Activated naive CD4-positive, alpha-beta T cell treated with anti-CD3 and anti-CD28 coated beads, Interleukin-2, amount 50 U/mL, for 72 hours (primary cell): ENCODE measurements at regions not wholly inside any gene's neighbourhood (a gene's known extent, or its start where the extent isn't known, plus 50 kb on each side); places are given as distances from the start of the nearest gene placed in this dataset.

Experiments used
- ATAC-seq, 2 donors: fragments of 150-1000 bp; cut with Tn5 transposase; 2 replicates each; pipeline ENCODE4 v1.10.0; 2021; ENCODE audit warnings: mild to moderate bottlenecking in 2 of 2, moderate library complexity in 2 of 2
- DNase-seq, 2 donors: peaks; one replicate each; pipeline ENCODE4 v3.0.0; 2021 to 2022; ENCODE audit warnings: low spot score in 2 of 2
- H3K27ac Mint-ChIP-seq, 2 donors: one replicate each; pipeline ENCODE4 v1.8.0; 2022; ENCODE audit warnings: mild to moderate bottlenecking in 2 of 2, mixed read lengths in 2 of 2
- H3K36me3 Mint-ChIP-seq, 2 donors: one replicate each; pipeline ENCODE4 v1.8.0; 2022; ENCODE audit warnings: mixed read lengths in 2 of 2
- H3K9me3 Mint-ChIP-seq, 2 donors: one replicate each; pipeline ENCODE4 v1.8.0; 2022; ENCODE audit warnings: mixed read lengths in 2 of 2

DNA sequence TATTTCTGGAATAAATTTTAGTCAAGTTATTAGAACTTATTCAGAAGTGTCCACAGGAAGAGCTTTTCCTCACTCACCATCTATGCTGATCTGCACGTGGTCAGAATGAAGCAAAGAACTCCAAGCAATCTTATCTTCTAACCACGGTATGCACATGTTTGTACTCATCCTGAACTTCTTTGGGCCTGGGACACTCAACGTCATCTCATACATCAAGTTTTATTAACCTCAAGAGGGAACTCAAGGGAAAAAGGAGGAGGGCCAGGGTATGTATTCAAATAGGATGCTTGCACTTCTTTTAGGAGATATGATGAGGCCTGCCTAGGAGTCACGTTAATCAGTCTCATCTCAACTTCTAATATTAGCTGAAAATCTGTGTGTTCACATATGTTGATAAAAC, 142.5 kb downstream of the C1orf94 start:
- Mint-ChIP-seq H3K36me3 (peaks cover 5 to 6% of the 10 kb centered on the region in 2 donors), H3K9me3 (peaks cover 10 to 22% of the 10 kb centered on the region in 2 donors), H3K27ac (no peak overlapping the region)
- ATAC-seq (no peak), DNase-seq (no peak)

DNA sequence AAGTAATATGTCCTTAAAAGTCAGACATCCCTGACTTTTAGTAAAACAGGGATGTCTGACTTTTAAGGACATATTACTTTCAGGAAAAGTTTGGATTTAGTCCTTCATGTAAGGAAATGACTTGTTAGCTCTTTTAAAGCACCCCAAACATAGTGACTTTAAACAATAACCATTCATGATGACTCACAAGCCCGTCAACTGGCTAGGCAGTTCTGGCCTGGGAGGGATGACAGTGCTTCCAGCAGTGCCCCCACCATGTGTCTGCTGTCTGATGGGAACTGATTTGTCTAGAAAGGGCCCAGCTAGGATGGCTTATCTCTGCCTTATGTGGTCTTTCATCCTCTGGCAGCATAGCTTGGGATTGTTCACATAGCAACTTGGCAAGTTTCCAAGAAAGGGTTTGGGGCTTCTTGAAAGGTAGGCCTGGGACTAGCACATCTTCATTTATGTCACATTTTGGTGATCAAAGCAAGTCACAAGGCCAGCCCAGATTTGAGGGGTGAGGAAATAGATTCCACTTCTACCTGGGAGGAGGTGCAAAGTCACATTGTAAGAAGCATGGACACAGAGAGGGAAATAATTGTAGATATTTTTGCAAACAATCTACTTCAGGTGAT, 143.5 kb downstream of the C1orf94 start:
- H3K9me3 Mint-ChIP-seq, result peaks cover 10 to 18% of the 10 kb centered on the region in 2 donors
- DNase-seq (no peak), ATAC-seq (no peak)
- H3K27ac Mint-ChIP-seq, result no peak overlapping the region
- H3K36me3 Mint-ChIP-seq, result peaks cover 5 to 6% of the 10 kb centered on the region in 2 donors

DNA sequence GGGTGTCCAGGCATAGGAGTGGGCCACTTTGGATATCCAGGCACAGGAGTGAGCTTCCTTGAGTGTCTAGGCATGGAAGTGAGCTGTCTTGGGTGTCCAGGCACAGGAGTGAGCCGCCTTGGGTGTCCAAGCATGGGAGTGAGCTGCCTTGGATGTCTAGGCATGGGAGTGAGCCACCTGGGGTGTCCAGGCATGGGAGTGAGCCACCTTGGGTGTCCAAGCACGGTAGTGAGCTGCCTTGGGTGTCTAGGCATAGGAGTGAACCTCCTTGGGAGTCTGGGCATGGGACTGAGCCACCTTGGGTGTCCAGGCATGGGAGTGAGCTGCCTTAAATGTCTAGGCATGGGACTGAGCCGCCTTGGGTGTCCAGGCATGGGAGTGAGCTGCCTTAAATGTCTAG, 146.3 kb downstream of the C1orf94 start:
- Mint-ChIP-seq H3K9me3 (peaks cover 0 to 4% of the 10 kb centered on the region in 2 donors), H3K36me3 (no peaks in the 10 kb centered on the region), H3K27ac (no peak overlapping the region)
- DNase-seq (no peak), ATAC-seq (no peak)

DNA sequence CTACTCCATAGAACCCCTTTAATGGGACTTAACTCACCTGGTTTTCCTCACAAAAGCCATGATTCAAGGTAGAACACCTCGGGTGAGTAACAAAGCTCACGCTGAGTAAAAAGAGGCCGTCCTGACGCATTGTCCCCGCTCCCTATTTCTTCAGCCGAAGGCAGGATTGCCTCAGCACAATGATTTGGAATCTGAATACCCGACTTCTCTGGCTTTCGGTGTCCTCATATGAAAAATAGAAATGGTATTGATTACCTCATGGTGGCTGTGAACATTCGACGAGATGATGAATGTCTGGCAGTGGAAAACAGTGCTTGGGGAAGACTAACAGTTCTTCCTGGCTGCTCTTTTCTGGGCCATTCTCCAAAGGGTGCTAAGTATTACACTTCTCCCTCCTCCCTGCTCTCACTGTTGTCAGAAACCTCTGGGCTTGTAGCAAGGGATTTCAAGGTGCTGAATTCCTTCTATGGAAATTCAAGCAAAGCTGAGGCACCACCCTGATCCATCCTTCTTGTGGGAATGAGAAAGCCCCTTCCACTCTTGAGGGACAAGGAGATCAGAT, 148.3 kb downstream of the C1orf94 start:
- Mint-ChIP-seq H3K36me3 (no peaks in the 10 kb centered on the region), H3K27ac (no peak overlapping the region), H3K9me3 (no peaks in the 10 kb centered on the region)
- no peak for DNase-seq
- ATAC-seq, result no peak

DNA sequence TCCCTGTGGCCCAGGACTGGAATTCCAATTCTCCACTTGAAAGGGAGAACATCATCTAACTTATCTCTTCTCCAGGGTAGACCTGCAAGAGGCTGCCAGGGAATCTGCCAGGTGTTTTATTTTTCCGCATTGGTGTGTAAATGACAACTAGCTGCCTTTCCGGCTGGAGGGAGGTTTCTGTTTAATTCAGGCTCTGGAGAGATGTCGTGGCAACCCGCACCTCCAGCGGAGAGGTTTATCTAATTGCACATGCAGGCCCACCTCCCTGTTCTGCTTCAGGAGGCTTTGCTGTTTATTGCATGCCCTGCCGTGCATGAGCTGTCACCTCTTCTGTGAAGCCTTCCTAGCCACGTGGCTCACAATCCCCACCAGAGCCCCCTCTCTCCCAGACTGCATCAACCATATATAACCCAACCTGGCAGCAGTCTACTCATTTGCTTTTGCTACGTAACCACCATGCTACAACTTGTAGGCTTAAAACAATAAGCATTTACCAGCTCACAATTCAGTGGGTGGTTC, 151.6 kb downstream of the C1orf94 start:
- no peak for DNase-seq
- H3K27ac Mint-ChIP-seq, result no peak overlapping the region
- no peaks in the 10 kb centered on the region for H3K36me3 Mint-ChIP-seq
- ATAC-seq, result no peak
- H3K9me3 Mint-ChIP-seq, result no peaks in the 10 kb centered on the region

DNA sequence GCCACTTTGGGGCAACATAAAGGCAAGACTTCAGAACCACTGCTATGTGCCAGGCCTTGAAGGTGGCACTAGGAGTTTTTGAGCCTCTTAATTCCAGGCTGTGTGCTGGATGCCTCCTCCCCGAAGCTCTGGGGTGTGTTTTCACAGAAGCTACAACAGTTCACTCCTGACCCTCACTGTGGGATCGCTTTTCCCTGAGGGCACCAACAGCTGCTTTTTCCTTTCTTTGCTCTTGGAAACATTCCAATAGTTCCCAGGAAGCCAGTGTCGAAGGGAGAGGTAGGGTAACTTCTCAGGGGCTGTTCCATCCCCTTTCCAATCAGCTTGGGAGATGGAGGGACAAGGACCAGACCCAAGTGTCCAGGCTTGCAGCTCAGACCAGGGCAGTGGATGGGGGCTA, 153.4 kb downstream of the C1orf94 start:
- Mint-ChIP-seq H3K9me3 (no peaks in the 10 kb centered on the region), H3K27ac (no peak overlapping the region), H3K36me3 (no peaks in the 10 kb centered on the region)
- DNase-seq (no peak), ATAC-seq (no peak)

DNA sequence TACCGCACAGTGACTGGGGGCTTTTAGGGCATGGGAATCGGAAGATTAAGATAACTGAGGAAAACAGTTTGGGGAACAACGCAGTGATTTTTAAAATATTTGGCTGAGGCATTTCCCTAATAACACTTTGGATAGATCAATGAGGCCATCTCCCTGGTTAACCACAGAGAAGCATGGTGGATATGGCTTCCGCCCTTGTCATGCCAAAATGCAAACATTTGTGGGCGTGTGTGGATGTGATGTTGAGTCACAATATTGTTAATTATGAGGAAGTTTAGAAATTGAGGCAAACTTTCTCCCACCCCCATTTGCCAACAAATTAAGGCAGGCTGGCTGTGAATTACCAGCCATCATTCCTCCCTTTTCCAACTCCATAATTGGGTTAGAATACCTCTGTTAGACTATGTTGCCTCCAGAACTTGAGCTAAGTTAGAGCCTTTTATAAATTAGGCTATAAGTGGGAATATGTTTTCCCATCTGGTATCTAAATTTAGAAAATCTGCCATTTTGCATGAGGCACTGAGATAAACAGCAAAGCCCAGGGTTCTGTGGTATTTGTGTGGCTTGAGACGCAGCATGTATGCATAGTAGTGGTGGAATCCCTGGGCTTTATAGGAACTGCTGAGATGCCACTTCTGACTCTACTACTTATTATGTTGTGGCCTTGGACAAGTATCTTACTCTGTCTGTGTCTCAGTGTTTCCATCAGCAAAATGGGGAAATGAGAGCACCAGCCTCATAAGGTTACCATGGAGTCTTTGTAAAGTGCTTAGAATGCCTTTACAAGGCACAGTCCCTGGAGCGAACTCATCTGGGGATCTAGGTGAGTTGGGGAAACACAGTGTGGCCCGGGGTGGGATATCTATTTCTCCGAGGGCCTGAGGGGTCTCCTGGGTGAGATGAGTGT, 154.6 kb downstream of the C1orf94 start:
- no peak overlapping the region for H3K27ac Mint-ChIP-seq
- DNase-seq (no peak), ATAC-seq (no peak)
- no peaks in the 10 kb centered on the region for H3K36me3 Mint-ChIP-seq
- no peaks in the 10 kb centered on the region for H3K9me3 Mint-ChIP-seq

DNA sequence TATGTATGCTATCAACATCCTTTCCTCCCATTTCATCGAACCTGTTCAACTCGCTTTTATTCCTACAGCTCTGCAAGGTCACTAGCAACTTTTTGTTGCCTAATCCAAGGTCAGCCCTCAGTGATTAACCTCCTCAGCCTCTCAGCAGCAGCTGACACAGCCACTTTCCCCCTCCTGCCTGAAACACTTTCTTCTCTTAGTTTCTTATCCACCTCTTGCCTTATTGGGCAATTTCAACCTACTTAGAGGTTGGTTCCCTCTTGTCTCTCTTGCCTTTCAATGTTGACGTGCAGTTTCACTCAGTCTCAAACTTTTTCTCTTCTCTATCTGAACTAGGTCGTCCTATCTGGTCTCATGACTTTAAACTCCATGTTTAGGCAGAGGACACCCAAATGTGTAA, 156.3 kb downstream of the C1orf94 start:
- DNase-seq (no peak), ATAC-seq (no peak)
- H3K36me3 Mint-ChIP-seq, result no peaks in the 10 kb centered on the region
- H3K27ac Mint-ChIP-seq, result no peak overlapping the region
- H3K9me3 Mint-ChIP-seq, result no peaks in the 10 kb centered on the region

DNA sequence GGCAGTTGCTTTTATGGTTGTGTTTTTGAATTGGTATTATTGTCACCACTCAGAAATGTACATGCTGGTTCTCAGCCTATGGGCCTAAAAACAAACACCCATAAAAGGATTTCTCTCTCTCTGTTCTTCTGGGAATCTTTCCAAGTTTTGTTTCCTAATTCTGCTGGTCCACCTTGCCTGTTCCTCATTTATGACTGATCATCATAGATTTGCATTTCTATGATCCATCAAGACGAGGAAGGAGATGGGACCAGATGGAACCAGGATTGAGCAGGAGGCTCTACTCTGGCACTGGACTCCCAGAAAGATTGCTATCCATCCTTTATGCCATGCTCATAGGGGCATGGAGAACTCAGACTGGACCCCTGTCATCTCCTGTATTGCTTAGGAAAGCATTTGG, 162.2 kb downstream of the C1orf94 start:
- H3K9me3 Mint-ChIP-seq, result no peaks in the 10 kb centered on the region
- ATAC-seq (no peak), DNase-seq (no peak)
- no peaks in the 10 kb centered on the region for H3K36me3 Mint-ChIP-seq
- H3K27ac Mint-ChIP-seq, result no peak overlapping the region

DNA sequence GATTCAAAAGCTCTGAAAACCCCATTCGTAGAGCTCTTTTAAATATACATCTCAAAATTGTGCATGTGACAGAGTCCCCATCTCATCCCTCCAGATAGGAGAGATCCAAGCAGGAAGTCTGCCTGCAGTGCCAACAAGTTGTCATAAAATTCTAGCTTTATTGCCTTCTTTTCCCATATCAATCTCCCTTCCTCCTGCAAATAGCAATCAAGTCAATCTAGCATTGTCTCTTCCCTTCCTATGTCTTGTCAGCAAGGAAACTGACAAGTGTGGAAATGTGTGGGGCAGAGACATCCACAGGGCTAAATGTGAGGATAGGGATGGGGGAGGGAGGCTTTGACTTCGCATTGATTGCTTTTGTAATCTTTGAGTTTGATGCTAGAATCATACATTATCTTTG, 165.2 kb downstream of the C1orf94 start:
- Mint-ChIP-seq H3K27ac (no peak overlapping the region), H3K9me3 (no peaks in the 10 kb centered on the region), H3K36me3 (no peaks in the 10 kb centered on the region)
- no peak for ATAC-seq
- DNase-seq, result no peak

DNA sequence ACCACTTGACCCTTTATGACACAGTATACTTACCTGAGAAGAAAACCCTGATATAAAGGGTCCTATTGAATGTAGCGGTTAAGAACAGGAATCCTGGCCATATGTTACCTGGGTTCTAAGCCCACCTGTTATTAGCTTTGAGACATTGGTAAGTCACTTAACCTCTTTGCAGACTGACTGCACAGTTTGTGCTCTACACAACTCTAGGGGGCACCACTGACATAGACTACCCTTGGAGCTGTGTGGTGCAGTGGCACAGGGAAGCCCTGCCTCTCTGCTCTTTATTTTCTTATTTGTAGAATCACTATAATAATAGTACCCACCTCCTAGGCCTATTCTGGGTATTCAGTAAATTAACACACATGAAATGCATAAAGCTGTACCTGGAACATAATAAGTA, 165.6 kb downstream of the C1orf94 start:
- no peak overlapping the region for H3K27ac Mint-ChIP-seq
- DNase-seq (no peak), ATAC-seq (no peak)
- no peaks in the 10 kb centered on the region for H3K9me3 Mint-ChIP-seq
- H3K36me3 Mint-ChIP-seq, result no peaks in the 10 kb centered on the region

DNA sequence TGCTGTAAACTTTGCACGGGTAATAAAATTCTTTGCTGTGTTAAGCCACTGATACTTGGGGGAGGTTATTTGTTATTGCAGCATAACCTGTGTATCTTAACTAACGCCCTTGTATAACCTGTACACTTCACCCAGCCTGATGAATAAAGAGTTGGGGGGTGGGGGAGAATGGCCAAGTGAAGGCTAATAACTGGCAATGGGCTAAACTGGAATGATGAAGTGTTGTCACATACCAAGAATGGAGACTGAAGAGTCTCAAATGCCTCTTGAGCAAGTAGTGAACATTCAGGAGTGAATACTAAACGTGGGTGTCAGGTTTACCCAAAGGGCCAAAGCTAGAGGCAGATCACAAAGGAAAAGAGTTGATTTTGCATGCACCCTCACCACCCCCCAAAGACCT, 169.4 kb downstream of the C1orf94 start:
- DNase-seq, result no peak
- Mint-ChIP-seq H3K9me3 (no peaks in the 10 kb centered on the region), H3K27ac (no peak overlapping the region), H3K36me3 (no peaks in the 10 kb centered on the region)
- ATAC-seq, result no peak

DNA sequence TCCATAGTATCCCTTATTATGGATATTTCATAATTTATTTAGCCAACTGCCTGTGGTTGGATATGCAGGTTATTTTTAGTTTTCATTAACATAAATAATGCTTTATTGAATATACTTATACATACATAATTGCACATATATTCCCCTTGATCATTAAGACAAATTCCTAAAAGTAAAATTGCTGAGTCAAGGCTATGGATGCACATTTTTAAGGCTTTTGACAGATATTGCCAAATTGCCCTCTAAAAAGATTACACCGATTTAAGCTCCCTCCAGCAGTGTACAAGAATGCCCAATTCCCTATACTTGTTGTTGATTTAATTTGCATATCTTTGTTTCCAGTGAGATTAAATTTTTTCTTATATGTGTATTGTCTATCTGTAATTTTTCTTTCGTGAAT, 176.7 kb downstream of the C1orf94 start:
- Mint-ChIP-seq H3K36me3 (no peaks in the 10 kb centered on the region), H3K9me3 (no peaks in the 10 kb centered on the region), H3K27ac (no peak overlapping the region)
- no peak for DNase-seq
- ATAC-seq, result no peak

DNA sequence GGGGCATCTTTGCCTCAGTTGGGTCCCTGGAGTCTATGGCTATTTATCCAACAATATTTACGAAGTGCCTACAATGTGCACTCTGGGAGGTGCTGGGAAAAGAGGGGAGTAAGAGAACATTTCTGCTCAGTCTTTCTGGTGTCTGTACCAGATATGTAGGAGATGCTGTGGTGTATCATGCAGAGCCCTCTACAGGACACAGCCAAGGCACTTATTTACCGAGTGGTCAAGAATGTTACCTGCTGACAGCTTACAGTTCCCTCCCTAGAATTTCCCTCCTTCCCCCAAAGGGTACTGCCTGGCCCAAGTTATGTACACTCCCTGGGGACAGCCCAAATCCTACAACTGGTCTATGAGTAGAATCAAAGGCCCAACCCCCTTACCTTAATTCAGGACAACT, 177.7 kb downstream of the C1orf94 start:
- DNase-seq (no peak), ATAC-seq (no peak)
- no peak overlapping the region for H3K27ac Mint-ChIP-seq
- no peaks in the 10 kb centered on the region for H3K36me3 Mint-ChIP-seq
- H3K9me3 Mint-ChIP-seq, result no peaks in the 10 kb centered on the region

DNA sequence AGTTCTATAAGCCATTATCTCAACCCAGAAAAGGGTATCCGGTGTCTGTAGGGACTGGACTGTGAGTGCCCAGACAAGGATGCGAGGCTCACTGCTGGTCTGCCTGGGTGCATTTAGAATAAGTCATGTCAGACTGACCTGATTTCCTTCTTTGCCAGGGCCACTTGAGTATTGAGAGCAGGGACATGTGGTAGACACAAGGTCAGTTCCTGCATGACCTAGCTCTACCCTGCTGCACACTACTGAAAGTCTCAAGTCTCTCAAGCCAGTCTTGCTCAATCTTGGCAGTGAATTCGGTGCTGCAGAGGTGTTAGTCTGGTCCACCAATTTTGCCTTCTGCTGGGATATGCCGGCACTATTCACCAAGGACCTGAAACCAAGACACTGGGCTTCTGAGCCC, 180.1 kb downstream of the C1orf94 start:
- no peak for DNase-seq
- Mint-ChIP-seq H3K9me3 (no peaks in the 10 kb centered on the region), H3K36me3 (no peaks in the 10 kb centered on the region), H3K27ac (no peak overlapping the region)
- no peak for ATAC-seq

DNA sequence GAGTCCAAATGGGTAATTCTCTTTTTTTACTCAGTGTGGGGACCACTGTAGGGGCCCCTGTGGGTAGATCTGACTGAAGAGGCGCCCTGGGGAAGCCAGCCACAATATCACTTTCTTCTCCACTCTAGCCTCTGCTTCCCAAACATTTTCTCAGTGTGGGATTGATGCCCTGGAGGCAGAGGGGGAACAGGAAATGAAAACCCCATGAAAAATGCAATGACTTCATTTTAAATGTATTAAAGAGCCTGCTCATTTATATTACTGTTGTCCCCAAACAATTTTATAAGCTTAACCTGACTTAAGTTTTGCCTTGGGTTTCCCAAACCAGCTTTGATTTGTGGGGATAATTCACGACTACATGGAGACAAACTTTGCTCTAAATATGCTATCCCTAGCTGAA, 181.9 kb downstream of the C1orf94 start:
- peaks cover 0 to under 1% of the 10 kb centered on the region in 2 donors for H3K9me3 Mint-ChIP-seq
- no peak for DNase-seq
- no peak overlapping the region for H3K27ac Mint-ChIP-seq
- H3K36me3 Mint-ChIP-seq, result no peaks in the 10 kb centered on the region
- no peak for ATAC-seq

DNA sequence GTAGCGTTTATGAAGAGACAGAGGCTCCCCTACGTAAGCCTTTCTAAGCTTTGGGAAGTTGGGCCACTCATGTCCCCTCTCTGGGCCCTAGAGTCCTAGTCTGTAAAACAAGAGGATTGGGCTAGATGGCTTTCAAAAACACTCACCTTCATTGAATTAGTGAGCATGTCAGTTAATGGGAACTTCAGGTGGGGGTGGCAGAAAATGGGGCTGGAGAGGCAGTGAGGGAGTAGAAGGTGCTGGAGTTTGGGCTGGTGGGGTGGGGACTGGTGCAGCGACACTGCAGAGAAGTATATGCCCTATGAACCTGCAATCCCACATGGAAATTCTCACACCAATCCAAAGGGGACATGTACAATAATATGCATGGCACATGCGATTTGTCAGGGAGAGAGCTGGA, 182.7 kb downstream of the C1orf94 start:
- Mint-ChIP-seq H3K9me3 (peaks cover 0 to 4% of the 10 kb centered on the region in 2 donors), H3K36me3 (no peaks in the 10 kb centered on the region), H3K27ac (no peak overlapping the region)
- no peak for DNase-seq
- no peak for ATAC-seq
